Dermis blood vessel endothelial cell (primary cell): ENCODE measurements at regions not wholly inside any gene's neighbourhood (a gene's known extent, or its start where the extent isn't known, plus 50 kb on each side); places are given as distances from the start of the nearest gene placed in this dataset.

Experiments
- DNase-seq: peaks from one replicate; pipeline ENCODE4 v3.0.0; 2010

- DNase-seq: no peak
Measured at GRCh38 chr6:76347539-76347938, 275.1 kb upstream of the IMPG1 start.

DNA sequence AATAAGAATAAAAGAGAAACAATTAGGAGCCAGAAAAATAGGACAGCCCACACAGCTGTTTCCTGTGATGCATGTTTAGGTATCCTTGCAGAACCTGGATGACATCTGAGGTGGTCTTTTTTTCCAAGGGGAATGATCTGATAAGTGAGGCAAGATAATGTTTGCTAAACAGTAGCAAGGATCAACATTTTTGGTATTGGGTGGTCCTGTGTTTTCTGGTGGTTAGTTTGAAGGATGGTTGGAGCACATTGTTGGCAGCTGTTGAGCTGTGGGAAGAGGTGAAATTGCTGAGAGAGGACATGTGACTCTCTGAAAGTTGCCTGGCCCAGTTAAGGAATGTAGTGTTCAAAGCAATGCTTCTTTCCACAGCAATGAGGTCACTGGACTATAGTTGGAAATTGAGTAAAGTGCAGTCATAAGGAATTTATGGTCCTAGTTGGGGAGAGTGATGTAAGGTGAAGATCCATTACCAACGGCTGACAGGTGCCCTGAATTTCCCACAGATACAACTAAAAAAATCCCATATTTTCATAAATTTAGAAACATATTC, 270.2 kb upstream of the IMPG1 start:
- DNase-seq: no peak

DNA sequence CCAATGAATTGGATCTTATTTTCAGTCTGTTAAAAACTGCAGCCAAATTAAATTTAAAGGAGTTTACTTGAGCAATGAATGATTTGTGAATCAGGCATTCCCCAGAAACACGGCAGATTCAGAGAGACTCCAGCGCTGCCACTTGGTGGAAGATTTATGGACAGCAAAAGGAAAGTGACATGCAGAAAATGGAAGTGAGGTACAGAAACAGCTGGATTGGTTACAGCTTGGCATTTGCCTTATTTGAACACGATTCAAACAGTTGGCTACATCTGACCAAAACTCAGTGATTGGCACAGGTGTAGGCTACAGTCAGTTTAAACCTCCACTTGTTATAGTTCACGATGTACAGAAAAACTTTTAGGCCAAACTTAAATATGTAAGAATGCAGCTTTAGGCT, 257.6 kb upstream of the IMPG1 start:
- no peak for DNase-seq

DNA sequence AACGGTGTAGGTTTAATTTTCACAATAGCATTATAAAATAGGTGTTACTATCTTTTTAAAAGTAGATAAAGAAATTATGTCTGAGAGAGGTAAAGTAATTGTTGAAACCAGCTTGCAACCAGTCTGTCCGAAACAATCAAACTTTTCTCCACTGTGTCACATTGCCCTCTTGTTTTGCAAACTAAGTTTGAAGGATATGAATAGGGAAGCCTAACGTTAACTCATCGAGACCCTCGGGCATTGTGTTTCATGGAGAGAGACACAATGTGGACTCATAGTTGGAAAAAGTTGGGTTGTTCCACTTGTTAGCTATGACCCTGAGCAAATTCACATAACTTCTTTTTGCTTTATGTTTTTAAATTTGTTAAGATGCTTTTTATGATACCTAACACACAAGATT, 254.4 kb upstream of the IMPG1 start:
- no peak for DNase-seq
